Spinal cord (tissue), 9 donors: ENCODE measurements at regions not wholly inside any gene's neighbourhood (a gene's known extent, or its start where the extent isn't known, plus 50 kb on each side); places are given as distances from the start of the nearest gene placed in this dataset.

Experiments
- DNase-seq, 6 donors: peaks; one replicate each; pipeline versions ENCODE4 v3.0.0 to v3.0.0-alpha.2; 2013 to 2015; ENCODE audit warnings: low spot score in 6 of 6, low read depth in 4 of 6
- H3K27ac ChIP-seq: one replicate; pipeline ENCODE4 v1.5.1; 2013; ENCODE audit warnings: low read depth, low read length, control low read depth
- H3K27me3 ChIP-seq: one replicate; pipeline ENCODE4 v1.6.1; 2013; ENCODE audit warnings: low read length; ENCODE audit not compliant: control insufficient read depth, insufficient read depth
- H3K36me3 ChIP-seq: one replicate; pipeline ENCODE4 v1.6.1; 2013; ENCODE audit warnings: low read length; ENCODE audit not compliant: control insufficient read depth, insufficient read depth
- H3K4me1 ChIP-seq: one replicate; pipeline ENCODE4 v1.6.1; 2013; ENCODE audit warnings: low read length; ENCODE audit not compliant: control insufficient read depth, insufficient read depth
- H3K4me3 ChIP-seq: one replicate; pipeline ENCODE4 v1.5.1; 2013; ENCODE audit warnings: low read depth, low read length, control low read depth
- H3K9me3 ChIP-seq: one replicate; pipeline ENCODE4 v1.6.1; 2013; ENCODE audit warnings: low read length; ENCODE audit not compliant: control insufficient read depth, insufficient read depth
- WGBS: methylation state at CpG from one replicate; pipeline ENCODE4 v1.1.5; 2013; ENCODE audit warnings: missing lambda C conversion rate; ENCODE audit not compliant: insufficient coverage; 5-methylcytosine and 5-hydroxymethylcytosine counted together
- donor health status: healthy.

GRCh38 chr21:28794371-28794851 lies 198.3 kb downstream of the LTN1 start:
- Histone ChIP-seq H3K36me3 (no peaks in the 10 kb centered on the region), H3K4me3 (no peak overlapping the region), H3K27ac (no peak overlapping the region), H3K4me1 (no peaks in the 10 kb centered on the region), H3K27me3 (no peaks in the 10 kb centered on the region), H3K9me3 (no peaks in the 10 kb centered on the region)
- no peak for DNase-seq
- WGBS = 28% methylated on average over 2 of the region's 2 CpGs

- H3K27ac ChIP-seq = no peak overlapping the region
- H3K4me3 ChIP-seq = no peak overlapping the region
- no peaks in the 10 kb centered on the region for H3K4me1 ChIP-seq
- no CpG with 5 or more reads among the region's 2 CpGs for WGBS
- no peaks in the 10 kb centered on the region for H3K27me3 ChIP-seq
- no peak for DNase-seq
- no peaks in the 10 kb centered on the region for H3K9me3 ChIP-seq
- no peaks in the 10 kb centered on the region for H3K36me3 ChIP-seq
Observed at GRCh38 chr21:28793043-28793442, 199.6 kb downstream of the LTN1 start.

- H3K27me3 ChIP-seq = no peaks in the 10 kb centered on the region
- no peaks in the 10 kb centered on the region for H3K36me3 ChIP-seq
- no peaks in the 10 kb centered on the region for H3K4me1 ChIP-seq
- H3K4me3 ChIP-seq = no peak overlapping the region
- no peak for DNase-seq
- 94% methylated on average over 2 of the region's 4 CpGs for WGBS
- no peak overlapping the region for H3K27ac ChIP-seq
- no peaks in the 10 kb centered on the region for H3K9me3 ChIP-seq
Observed at GRCh38 chr21:28791595-28792282, 200.9 kb downstream of the LTN1 start.

GRCh38 chr21:28790335-28790734 lies 202.3 kb downstream of the LTN1 start:
- Histone ChIP-seq H3K9me3 (no peaks in the 10 kb centered on the region), H3K4me1 (no peaks in the 10 kb centered on the region), H3K27ac (no peak overlapping the region), H3K27me3 (no peaks in the 10 kb centered on the region), H3K4me3 (no peak overlapping the region), H3K36me3 (no peaks in the 10 kb centered on the region)
- DNase-seq = no peak
- no CpG with 5 or more reads among the region's 3 CpGs for WGBS

- Histone ChIP-seq H3K27ac (no peak overlapping the region), H3K4me3 (no peak overlapping the region), H3K4me1 (no peaks in the 10 kb centered on the region), H3K9me3 (no peaks in the 10 kb centered on the region), H3K36me3 (no peaks in the 10 kb centered on the region), H3K27me3 (no peaks in the 10 kb centered on the region)
- DNase-seq = no peak
- 86% methylated on average over 1 of the region's 3 CpGs for WGBS
Observed at GRCh38 chr21:28789523-28789922, 203.2 kb downstream of the LTN1 start.

GRCh38 chr21:28788030-28788429 lies 204.6 kb downstream of the LTN1 start:
- no CpG with 5 or more reads among the region's 6 CpGs for WGBS
- Histone ChIP-seq H3K36me3 (peaks cover 6% of the 10 kb centered on the region), H3K4me1 (no peaks in the 10 kb centered on the region), H3K27me3 (no peaks in the 10 kb centered on the region), H3K4me3 (no peak overlapping the region), H3K27ac (no peak overlapping the region), H3K9me3 (peaks cover 2% of the 10 kb centered on the region)
- DNase-seq = no peak

GRCh38 chr21:28783641-28784185 lies 209.0 kb downstream of the LTN1 start:
- Histone ChIP-seq H3K27me3 (no peaks in the 10 kb centered on the region), H3K4me1 (no peaks in the 10 kb centered on the region), H3K4me3 (no peak overlapping the region), H3K9me3 (peaks cover 2% of the 10 kb centered on the region), H3K27ac (no peak overlapping the region), H3K36me3 (peaks cover 6% of the 10 kb centered on the region)
- DNase-seq = no peak
- 93% methylated on average over 27 of the region's 32 CpGs for WGBS

- Histone ChIP-seq H3K27me3 (no peaks in the 10 kb centered on the region), H3K4me1 (no peaks in the 10 kb centered on the region), H3K36me3 (peaks cover 6% of the 10 kb centered on the region), H3K9me3 (peaks cover 2% of the 10 kb centered on the region), H3K27ac (no peak overlapping the region), H3K4me3 (no peak overlapping the region)
- DNase-seq = no peak
Observed at GRCh38 chr21:28781602-28782276, 210.9 kb downstream of the LTN1 start.

- Histone ChIP-seq H3K36me3 (peaks cover 6% of the 10 kb centered on the region), H3K27me3 (no peaks in the 10 kb centered on the region), H3K4me3 (no peak overlapping the region), H3K9me3 (peaks cover 2% of the 10 kb centered on the region), H3K4me1 (no peaks in the 10 kb centered on the region), H3K27ac (no peak overlapping the region)
- no peak for DNase-seq
Observed at GRCh38 chr21:28779914-28780313, 212.8 kb downstream of the LTN1 start.

GRCh38 chr21:28776251-28776650 lies 216.4 kb downstream of the LTN1 start:
- no peak for DNase-seq
- no peaks in the 10 kb centered on the region for H3K36me3 ChIP-seq

More at GRCh38 chr21:28776251-28776650, 216.4 kb downstream of the LTN1 start:
- 95% methylated on average over 2 of the region's 2 CpGs for WGBS
- no peak overlapping the region for H3K27ac ChIP-seq
- no peaks in the 10 kb centered on the region for H3K4me1 ChIP-seq
- no peaks in the 10 kb centered on the region for H3K27me3 ChIP-seq
- no peak overlapping the region for H3K4me3 ChIP-seq
- no peaks in the 10 kb centered on the region for H3K9me3 ChIP-seq
